ENCODE measurements at regions not wholly inside any gene's neighbourhood (a gene's known extent, or its start where the extent isn't known, plus 50 kb on each side); places are given as distances from the start of the nearest gene placed in this dataset.

- H3K27ac ChIP-seq (ENCODE audit: low read depth) = no peak overlapping the region
- H3K4me1 Mint-ChIP-seq = peaks cover 4% of the 10 kb centered on the region; the same call in 1 of the 3 replicates
- no peaks in the 10 kb centered on the region for H3K36me3 Mint-ChIP-seq (ENCODE audit: low read depth)
- H3K4me3 ChIP-seq = no peak overlapping the region
- peaks cover 2% of the 10 kb centered on the region for H3K27me3 Mint-ChIP-seq (ENCODE audit: insufficient read depth, low read depth, poor library complexity)
- no peaks in the 10 kb centered on the region for H3F3A ChIP-seq (replicated peaks; ENCODE audit: low read depth)
- H3K4me2 ChIP-seq = no peak overlapping the region
- H3K4me3 Mint-ChIP-seq = no peak overlapping the region
- H3K4me1 ChIP-seq (ENCODE audit: insufficient read depth) = 0 out of 2 replicates have a peak, but pooled peaks cover 4% of the 10 kb centered on the region
- DNase-seq (ENCODE audit: low spot score) (no peak), ATAC-seq (no peak)
- no peak for TF ChIP-seq ZNF331 (CRISPR knock-in tag; IDR thresholded peaks at IDR 0.05; ENCODE audit: low read depth)
- no peaks in the 10 kb centered on the region for H4K20me1 ChIP-seq (replicated peaks; ENCODE audit: insufficient read depth)
- H3K27me3 ChIP-seq (ENCODE audit: insufficient read depth) = no peaks in the 10 kb centered on the region
- H3K27ac Mint-ChIP-seq = no peak overlapping the region
- H2AFZ ChIP-seq = no peak overlapping the region
- H3K9me2 ChIP-seq (ENCODE audit: insufficient read depth) = no peaks in the 10 kb centered on the region
- H3K36me3 ChIP-seq (ENCODE audit: insufficient read depth) = no peaks in the 10 kb centered on the region
- peaks cover 2% of the 10 kb centered on the region; the same call in 2 of the 3 replicates for H3K9me3 Mint-ChIP-seq
- H3K79me2 ChIP-seq (replicated peaks; ENCODE audit: insufficient read depth) = no peaks in the 10 kb centered on the region
Measured at GRCh38 chr18:10169064-10169562, 255.3 kb downstream of the VAPA start.

- Mint-ChIP-seq H3K27me3 (ENCODE audit: insufficient read depth, low read depth, poor library complexity) (peaks cover 2% of the 10 kb centered on the region), H3K4me3 (no peak overlapping the region), H3K27ac (no peak overlapping the region), H3K4me1 (peaks cover 4% of the 10 kb centered on the region; the same call in 1 of the 3 replicates), H3K9me3 (peaks cover 4% of the 10 kb centered on the region; the same call in 2 of the 3 replicates), H3K36me3 (ENCODE audit: low read depth) (no peaks in the 10 kb centered on the region)
- H3K27ac ChIP-seq (ENCODE audit: low read depth) = no peak overlapping the region
- H4K20me1 ChIP-seq (replicated peaks; ENCODE audit: insufficient read depth) = no peaks in the 10 kb centered on the region
- no peak overlapping the region for H3K4me3 ChIP-seq
- DNase-seq (ENCODE audit: low spot score) = no peak
- ATAC-seq = no peak
- H3K36me3 ChIP-seq (ENCODE audit: insufficient read depth) = no peaks in the 10 kb centered on the region
- no peak overlapping the region for H3K4me2 ChIP-seq
- H3K27me3 ChIP-seq (ENCODE audit: insufficient read depth) = no peaks in the 10 kb centered on the region
- 0 out of 2 replicates have a peak, but pooled peaks cover 4% of the 10 kb centered on the region for H3K4me1 ChIP-seq (ENCODE audit: insufficient read depth)
- no peaks in the 10 kb centered on the region for H3K79me2 ChIP-seq (replicated peaks; ENCODE audit: insufficient read depth)
- H3K9me2 ChIP-seq (ENCODE audit: insufficient read depth) = no peaks in the 10 kb centered on the region
- no peaks in the 10 kb centered on the region for H3F3A ChIP-seq (replicated peaks; ENCODE audit: low read depth)
- H2AFZ ChIP-seq = 0 out of 2 replicates have a peak overlapping the region, but pooled peaks have one; percentile 70
- TF ChIP-seq JUNB (IDR thresholded peaks at IDR 0.05; ENCODE audit: unreplicated experiment) = no peak
- TF ChIP-seq CREB1 (CRISPR knock-in tag; IDR thresholded peaks at IDR 0.05; ENCODE audit: low read depth) = no peak
- no peak for TF ChIP-seq REST (IDR thresholded peaks at IDR 0.05; ENCODE audit: unreplicated experiment)
- no peak for TF ChIP-seq POLR2AphosphoS5 (IDR thresholded peaks at IDR 0.05; ENCODE audit: low read depth)
- no peak for TF ChIP-seq ETS1 (IDR thresholded peaks at IDR 0.05)
- no peak for TF ChIP-seq NANOG (IDR thresholded peaks at IDR 0.05; ENCODE audit: borderline replicate concordance)
- no peak for TF ChIP-seq STAT1 (IDR thresholded peaks at IDR 0.05; ENCODE audit: unreplicated experiment)
- no peak for TF ChIP-seq ZNF331 (CRISPR knock-in tag; IDR thresholded peaks at IDR 0.05; ENCODE audit: low read depth)
- TF ChIP-seq EZH2phosphoT487 (IDR thresholded peaks at IDR 0.05; ENCODE audit: unreplicated experiment) = no peak
- TF ChIP-seq ZNF114 (CRISPR knock-in tag; IDR thresholded peaks at IDR 0.05) = no peak
- TF ChIP-seq ZNF462 (CRISPR knock-in tag; IDR thresholded peaks at IDR 0.05) = no peak
- no peak for TF ChIP-seq EZH2 (IDR thresholded peaks at IDR 0.05; ENCODE audit: low read depth, unreplicated experiment)
Measured at GRCh38 chr18:10169814-10170213, 256.0 kb downstream of the VAPA start.
